ENCODE measurements at regions not wholly inside any gene's neighbourhood (a gene's known extent, or its start where the extent isn't known, plus 50 kb on each side); places are given as distances from the start of the nearest gene placed in this dataset.

DNA sequence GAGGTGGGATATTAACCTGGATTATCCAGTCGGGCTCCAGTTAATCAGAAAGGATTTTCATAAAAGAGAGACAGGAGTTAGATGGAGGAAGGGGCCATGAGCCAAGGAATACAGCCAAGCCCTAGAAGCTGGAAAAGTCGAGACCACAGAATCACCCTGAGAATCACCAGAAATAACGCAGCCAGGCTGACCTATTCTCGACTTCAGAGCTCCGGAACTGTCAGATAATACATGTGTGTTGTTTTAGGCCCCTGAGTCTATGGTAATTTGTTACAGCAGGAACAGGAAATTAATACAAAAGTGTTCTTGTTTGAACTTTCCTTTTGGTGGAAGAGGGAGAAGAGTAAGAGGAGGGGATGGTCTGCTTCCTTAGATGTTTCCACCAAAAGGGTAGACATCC is 208.1 kb downstream of the JCAD start:
- H3K79me2 ChIP-seq (ENCODE audit: insufficient read depth, low read length): no peaks in the 10 kb centered on the region
- TF ChIP-seq CTCF (conservative IDR thresholded peaks at IDR 0.05; ENCODE audit: low read length): no peak
- no peak for TF ChIP-seq EZH2phosphoT487 (IDR thresholded peaks at IDR 0.05; ENCODE audit: borderline replicate concordance)
- no peaks in the 10 kb centered on the region for H3K9me3 ChIP-seq (ENCODE audit: insufficient read depth, low read depth, low read length)
- no peak overlapping the region for H3K4me3 ChIP-seq (ENCODE audit: low read length, poor library complexity, severe bottlenecking)
- H2AFZ ChIP-seq (ENCODE audit: low read length): peak overlapping the region; percentile 54
- H3K27me3 ChIP-seq (ENCODE audit: insufficient read depth, low read length, poor library complexity, severe bottlenecking): no peaks in the 10 kb centered on the region
- no peaks in the 10 kb centered on the region for H4K20me1 ChIP-seq (ENCODE audit: insufficient read depth, low read length, poor library complexity, severe bottlenecking)
- no peak overlapping the region for H3K9ac ChIP-seq (ENCODE audit: low read depth, low read length, poor library complexity, severe bottlenecking)
- peaks cover 17% of the 10 kb centered on the region for H3K4me1 ChIP-seq (ENCODE audit: insufficient read depth, low read length, poor library complexity, severe bottlenecking)
- H3F3A ChIP-seq (ENCODE audit: low read depth): no peaks in the 10 kb centered on the region
- H3K4me2 ChIP-seq (ENCODE audit: low read depth, low read length, poor library complexity, severe bottlenecking): no peak overlapping the region
- H3K9me2 ChIP-seq (replicated peaks; ENCODE audit: low read depth, low read length): no peaks in the 10 kb centered on the region
- no peaks in the 10 kb centered on the region for H3K36me3 ChIP-seq (ENCODE audit: insufficient read depth, low read length)

GRCh38 chr10:29850371-29850770 is 209.0 kb downstream of the JCAD start:
- H3F3A ChIP-seq (ENCODE audit: low read depth): no peaks in the 10 kb centered on the region
- H3K4me2 ChIP-seq (ENCODE audit: low read depth, low read length, poor library complexity, severe bottlenecking): peak overlapping the region; percentile 48
- no peaks in the 10 kb centered on the region for H3K9me2 ChIP-seq (replicated peaks; ENCODE audit: low read depth, low read length)
- no peak overlapping the region for H3K9ac ChIP-seq (ENCODE audit: low read depth, low read length, poor library complexity, severe bottlenecking)
- no peaks in the 10 kb centered on the region for H4K20me1 ChIP-seq (ENCODE audit: insufficient read depth, low read length, poor library complexity, severe bottlenecking)
- no peak overlapping the region for H2AFZ ChIP-seq (ENCODE audit: low read length)
- H3K4me3 ChIP-seq (ENCODE audit: low read length, poor library complexity, severe bottlenecking): no peak overlapping the region
- H3K27me3 ChIP-seq (ENCODE audit: insufficient read depth, low read length, poor library complexity, severe bottlenecking): no peaks in the 10 kb centered on the region
- H3K79me2 ChIP-seq (ENCODE audit: insufficient read depth, low read length): no peaks in the 10 kb centered on the region
- H3K9me3 ChIP-seq (ENCODE audit: insufficient read depth, low read depth, low read length): no peaks in the 10 kb centered on the region
- H3K36me3 ChIP-seq (ENCODE audit: insufficient read depth, low read length): no peaks in the 10 kb centered on the region
- peaks cover 17% of the 10 kb centered on the region for H3K4me1 ChIP-seq (ENCODE audit: insufficient read depth, low read length, poor library complexity, severe bottlenecking)
- TF ChIP-seq CTCF (conservative IDR thresholded peaks at IDR 0.05; ENCODE audit: low read length) (no peak), EZH2phosphoT487 (IDR thresholded peaks at IDR 0.05; ENCODE audit: borderline replicate concordance) (no peak)

DNA sequence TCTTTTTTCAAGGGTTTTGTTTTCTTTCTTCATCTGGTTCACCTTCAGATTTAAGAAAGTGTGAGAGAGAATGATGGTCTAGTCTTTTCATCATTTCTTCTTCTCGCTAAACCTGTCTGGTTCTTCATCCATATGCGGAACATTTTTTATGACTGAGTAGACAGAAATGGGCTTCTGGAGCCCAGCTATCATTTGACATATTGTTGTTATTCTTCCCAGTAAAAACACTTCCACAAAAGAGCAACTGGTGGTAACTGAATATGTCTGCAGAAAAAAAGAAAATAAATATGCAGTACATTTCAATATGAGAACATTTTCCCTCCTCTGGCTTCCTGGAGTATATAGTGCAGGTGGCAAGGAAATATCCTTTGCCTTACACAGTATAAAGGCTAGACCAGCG is 209.5 kb downstream of the JCAD start:
- no peaks in the 10 kb centered on the region for H3K9me3 ChIP-seq (ENCODE audit: insufficient read depth, low read depth, low read length)
- peak overlapping the region; percentile 48 for H3K4me2 ChIP-seq (ENCODE audit: low read depth, low read length, poor library complexity, severe bottlenecking)
- H3F3A ChIP-seq (ENCODE audit: low read depth): no peaks in the 10 kb centered on the region
- TF ChIP-seq EZH2phosphoT487 (IDR thresholded peaks at IDR 0.05; ENCODE audit: borderline replicate concordance) (no peak), CTCF (conservative IDR thresholded peaks at IDR 0.05; ENCODE audit: low read length) (no peak)
- H3K9ac ChIP-seq (ENCODE audit: low read depth, low read length, poor library complexity, severe bottlenecking): no peak overlapping the region
- no peaks in the 10 kb centered on the region for H3K27me3 ChIP-seq (ENCODE audit: insufficient read depth, low read length, poor library complexity, severe bottlenecking)
- no peaks in the 10 kb centered on the region for H4K20me1 ChIP-seq (ENCODE audit: insufficient read depth, low read length, poor library complexity, severe bottlenecking)
- H3K4me3 ChIP-seq (ENCODE audit: low read length, poor library complexity, severe bottlenecking): peak overlapping the region; percentile 27
- no peaks in the 10 kb centered on the region for H3K9me2 ChIP-seq (replicated peaks; ENCODE audit: low read depth, low read length)
- peaks cover 17% of the 10 kb centered on the region for H3K4me1 ChIP-seq (ENCODE audit: insufficient read depth, low read length, poor library complexity, severe bottlenecking)
- no peak overlapping the region for H2AFZ ChIP-seq (ENCODE audit: low read length)
- no peaks in the 10 kb centered on the region for H3K36me3 ChIP-seq (ENCODE audit: insufficient read depth, low read length)
- no peaks in the 10 kb centered on the region for H3K79me2 ChIP-seq (ENCODE audit: insufficient read depth, low read length)

Measured in Loucy (cell line).